ENCODE measurements at regions not wholly inside any gene's neighbourhood (a gene's known extent, or its start where the extent isn't known, plus 50 kb on each side); places are given as distances from the start of the nearest gene placed in this dataset.
"Not testable (repeated sequence)": the region's sequence is repeated elsewhere in the genome, so short reads cannot be mapped to it uniquely, and the experiment has no call there.

DNA sequence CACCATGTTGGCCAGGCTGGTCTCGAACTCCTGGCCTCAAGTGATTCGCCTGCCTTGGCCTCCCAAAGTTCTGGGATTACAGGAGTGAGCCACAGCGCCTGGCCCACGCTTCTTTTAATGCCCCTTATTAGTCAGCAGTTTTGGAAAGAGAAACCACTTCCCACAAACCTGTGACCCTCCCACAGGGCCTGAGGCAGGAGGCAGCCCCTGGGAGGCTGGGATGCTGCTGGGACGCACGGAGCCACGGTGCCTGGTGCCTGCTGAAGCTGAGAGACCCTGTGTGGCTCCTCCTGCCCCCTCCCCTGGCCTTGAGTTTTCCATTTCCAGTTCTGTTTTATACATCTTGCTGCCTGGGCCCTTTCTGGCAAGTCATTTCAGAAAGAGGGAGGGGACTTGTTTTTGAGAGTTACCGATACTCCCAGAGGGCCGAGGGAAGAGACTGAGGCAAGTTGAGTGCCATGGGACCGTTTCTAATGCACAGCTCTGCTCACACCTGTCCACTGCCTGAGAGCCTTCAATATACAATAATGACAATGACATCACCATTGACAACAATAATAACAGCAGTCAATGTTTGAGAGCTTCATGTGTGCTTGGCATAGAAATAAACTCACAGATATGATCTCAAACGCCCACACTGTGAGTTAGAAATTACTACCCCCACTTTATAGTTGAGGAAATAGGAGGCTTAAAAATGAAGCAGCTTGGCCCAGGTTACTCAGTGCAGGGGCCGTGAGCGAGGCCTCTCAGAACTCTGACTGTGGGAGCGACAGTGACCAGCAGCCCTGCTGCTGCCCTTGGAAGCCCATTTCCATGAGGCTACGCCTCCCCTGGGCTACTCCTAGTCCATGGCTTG, 78.1 kb upstream of the YWHAQ start:
- DNase-seq (ENCODE audit: low spot score): no peak

DNA sequence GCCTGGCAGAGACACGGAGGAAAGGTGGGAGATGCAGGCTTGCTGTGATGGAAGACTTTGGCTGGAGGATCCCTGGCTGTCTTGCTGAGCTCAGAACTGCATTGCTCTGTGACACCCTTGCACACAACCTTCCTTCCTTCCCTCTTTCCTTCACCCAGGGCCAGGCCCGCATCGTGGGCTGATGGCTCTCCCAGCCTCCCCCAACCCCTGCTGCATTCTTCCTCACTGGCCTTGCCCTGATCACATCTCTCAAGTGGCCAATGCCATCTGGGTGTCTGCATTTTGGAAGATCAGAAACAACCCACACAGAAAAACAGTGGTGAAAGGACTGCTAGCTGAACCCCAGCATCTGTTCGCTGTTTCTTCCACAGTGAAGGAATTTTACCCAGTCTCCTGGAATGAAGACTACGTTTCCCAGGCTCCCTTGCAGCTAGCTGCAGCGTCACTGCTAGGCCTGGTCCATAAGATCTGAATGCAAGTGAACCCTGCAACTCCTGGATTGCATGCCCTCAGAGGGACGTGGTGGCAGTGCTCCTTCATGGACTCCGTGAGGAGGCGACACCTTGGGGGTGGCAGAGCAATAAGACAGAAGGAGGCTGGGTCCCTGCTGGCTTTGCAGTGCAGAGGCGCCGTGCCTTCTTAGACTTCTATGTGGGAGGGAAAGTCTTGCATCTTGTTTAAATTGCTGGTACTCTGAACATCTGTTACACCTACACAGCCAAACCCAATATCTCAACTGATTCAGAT, 78.9 kb upstream of the YWHAQ start:
- no peak for DNase-seq (ENCODE audit: low spot score)

DNA sequence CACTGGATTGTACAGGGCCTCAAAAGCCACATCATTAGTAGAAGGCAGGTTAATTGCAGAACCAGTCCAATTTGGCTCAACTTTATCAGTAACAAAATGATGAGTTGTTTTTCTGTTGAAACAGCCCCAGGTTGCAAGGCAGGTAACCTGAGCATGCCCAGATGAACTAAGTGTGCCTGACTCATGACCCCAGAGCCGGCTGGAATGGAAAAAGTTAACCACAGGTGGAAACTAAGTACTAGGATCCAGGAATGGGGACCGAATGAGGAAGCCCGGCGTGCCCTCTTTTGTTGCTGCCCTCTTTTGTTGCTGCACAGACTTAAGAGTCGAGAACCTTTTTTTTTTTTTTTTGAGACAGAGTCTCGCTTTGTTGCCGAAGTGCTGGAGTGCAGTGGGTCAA, 79.5 kb upstream of the YWHAQ start:
- no peak for DNase-seq (ENCODE audit: low spot score)

DNA sequence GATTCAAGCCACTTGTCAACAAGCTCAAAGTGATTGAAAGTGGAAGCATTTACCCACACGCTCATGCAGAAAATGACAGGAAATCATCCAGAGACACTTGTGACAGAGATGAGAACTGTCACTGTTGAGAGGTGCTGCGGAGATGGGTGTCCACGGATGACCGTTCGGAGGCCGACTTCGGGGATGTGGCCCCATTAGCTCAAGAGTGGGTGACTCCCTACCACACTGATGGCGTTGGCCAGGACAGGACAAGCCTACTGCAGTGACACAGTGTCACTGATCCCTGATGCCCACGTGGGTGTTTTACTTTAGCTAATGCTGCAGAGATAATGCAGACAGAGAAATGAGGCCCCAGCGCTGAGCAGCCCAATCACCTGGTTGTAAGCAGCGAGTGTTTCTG, 81.5 kb upstream of the YWHAQ start:
- no peak for DNase-seq (ENCODE audit: low spot score)

DNA sequence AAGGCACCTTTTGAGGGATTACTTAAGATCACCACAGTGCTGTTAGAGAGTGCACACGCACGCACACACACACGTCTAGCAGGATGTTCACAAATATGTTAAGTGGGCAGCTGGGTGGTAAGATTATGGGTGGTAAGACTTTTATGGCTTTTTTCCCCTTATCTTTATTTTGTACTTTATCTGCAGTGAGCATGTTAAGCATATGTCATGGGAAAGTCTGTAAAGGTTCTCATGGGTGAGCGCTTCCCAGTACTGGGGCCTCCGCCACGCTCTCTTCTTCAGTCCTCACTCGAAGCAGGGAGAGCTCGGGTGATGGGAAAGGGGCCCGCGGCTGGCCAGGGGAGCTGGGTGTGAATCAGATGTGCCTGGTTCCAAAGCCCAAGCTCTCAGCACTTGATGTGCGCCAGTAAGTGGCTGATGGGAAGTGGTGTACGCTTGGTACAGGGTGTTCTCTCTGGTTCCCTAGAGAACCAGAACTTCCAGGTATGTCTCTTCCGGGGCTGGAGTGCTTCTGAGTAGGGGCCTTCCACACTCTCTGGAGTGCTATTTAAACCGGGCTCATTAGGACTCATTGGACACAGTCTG, 83.9 kb upstream of the YWHAQ start:
- DNase-seq (ENCODE audit: low spot score): no peak

DNA sequence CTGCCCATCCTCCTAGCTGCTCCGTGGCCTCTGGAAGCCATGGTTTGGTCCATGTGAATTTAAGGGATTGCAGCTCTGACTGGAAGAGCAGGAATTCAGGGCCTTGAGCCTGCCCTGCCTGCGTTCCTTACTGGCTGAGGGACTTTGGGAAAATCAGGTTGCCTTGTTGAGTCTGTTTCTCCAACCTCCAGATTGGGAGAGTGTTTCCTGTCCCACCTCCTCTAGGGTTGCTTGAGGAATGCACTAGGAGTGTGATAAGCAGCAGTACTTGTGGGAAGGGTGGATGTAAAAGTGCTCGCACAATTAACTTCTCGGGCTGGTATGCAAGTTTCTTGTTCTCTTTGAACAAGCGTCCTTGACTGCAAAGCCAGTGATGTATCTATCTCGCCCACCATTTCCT, 84.4 kb upstream of the YWHAQ start:
- no peak for DNase-seq (ENCODE audit: low spot score)

DNA sequence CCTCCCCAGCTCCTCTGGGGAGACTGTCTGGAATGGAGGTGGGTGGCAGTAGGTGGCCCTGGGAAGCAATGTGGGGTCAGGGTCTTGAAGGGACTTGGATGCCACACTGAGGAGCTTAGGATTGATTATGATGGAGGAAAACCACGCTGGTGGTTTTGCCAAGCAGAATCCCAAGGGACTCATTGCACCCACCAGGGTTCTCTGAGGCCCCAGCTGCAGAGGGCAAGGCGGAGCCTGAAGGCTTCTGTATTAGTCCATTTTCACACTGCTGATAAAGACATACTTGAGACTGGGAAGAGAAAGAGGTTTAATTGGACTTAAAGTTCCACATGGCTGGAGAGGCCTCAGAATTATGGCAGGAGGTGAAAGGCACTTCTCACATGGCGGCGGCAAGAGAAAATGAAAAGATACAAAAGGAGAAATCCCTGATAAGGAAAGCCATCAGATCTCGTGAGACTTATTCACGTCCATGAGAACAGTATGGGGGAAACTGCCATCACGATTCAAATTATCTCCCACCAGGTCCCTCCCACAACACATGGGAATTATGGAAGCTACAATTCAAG, 87.2 kb upstream of the YWHAQ start:
- no peak for DNase-seq (ENCODE audit: low spot score)

DNA sequence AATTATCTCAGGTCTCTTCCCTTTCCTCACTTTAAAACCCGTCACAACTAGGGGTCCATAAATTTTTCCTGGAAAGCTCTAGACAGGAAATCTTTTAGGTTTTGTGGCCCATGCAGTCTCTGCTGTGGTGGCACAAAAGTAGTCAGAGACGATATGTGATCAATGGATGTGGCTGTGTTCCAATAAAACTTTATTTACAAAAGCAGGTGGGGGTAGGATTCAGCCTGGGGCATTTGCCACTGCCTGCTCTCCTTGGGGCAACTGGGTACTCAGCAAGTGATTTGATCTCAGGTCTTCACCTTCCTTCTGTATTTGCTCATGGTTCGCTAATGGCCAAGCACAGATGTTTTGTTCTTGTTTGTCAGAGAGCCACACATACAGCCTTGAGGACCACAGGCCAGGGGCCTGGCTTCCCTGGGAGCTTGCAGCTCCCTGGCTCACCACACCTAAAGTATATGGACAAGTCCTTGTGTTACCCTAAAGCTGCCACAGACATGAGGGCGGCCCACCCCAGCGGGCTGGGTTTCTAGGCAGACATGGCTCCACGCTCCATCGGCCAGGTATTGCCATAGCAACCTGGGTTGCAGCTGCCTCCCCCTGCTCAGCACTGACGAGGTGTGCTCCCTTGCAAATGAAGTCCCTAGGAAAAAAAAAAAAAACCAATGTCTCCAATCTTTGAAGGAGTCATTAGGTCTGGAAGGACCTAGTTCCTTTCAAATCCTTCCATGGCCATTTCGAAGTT, 89.7 kb upstream of the YWHAQ start:
- no peak for DNase-seq (ENCODE audit: low spot score)

DNA sequence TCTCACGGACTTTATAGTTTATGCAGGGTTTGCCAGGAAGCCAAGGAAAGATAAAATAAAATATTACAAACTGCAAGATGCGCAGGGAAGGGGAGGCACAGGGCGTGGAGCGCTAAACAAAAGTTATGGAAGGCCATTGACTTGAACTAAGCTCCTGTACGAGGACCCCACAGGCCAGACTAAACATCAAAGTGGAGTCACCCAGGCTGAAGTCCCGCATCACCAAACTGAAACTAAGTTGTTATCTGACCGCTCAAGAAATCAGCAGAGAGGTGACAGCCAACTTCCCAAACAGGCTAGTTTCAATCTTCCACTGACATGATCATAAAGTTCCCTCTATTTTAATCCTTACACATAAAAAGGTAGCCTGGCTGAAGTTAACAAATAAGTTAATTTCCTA, 90.5 kb upstream of the YWHAQ start:
- no peak for DNase-seq (ENCODE audit: low spot score)

DNA sequence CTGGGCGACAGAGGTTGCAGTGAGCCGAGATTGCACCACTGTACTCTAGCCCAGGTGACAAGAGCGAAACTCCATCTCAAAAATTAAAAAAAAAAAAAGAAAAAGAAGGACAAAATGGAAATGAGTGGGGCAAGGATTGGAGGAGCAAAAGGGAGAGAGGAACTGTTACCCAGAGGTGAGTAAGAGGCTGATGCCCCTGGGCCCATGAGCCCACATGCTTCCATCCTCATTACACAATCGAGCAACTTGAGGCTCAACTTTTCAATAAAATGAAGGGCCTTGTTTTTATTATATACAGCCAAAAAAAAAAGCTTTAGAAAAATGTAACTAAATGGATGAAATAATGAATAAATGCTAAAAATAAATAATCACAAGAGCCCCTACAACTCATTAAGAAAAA, 91.7 kb upstream of the YWHAQ start:
- no peak for DNase-seq (ENCODE audit: low spot score)

DNA sequence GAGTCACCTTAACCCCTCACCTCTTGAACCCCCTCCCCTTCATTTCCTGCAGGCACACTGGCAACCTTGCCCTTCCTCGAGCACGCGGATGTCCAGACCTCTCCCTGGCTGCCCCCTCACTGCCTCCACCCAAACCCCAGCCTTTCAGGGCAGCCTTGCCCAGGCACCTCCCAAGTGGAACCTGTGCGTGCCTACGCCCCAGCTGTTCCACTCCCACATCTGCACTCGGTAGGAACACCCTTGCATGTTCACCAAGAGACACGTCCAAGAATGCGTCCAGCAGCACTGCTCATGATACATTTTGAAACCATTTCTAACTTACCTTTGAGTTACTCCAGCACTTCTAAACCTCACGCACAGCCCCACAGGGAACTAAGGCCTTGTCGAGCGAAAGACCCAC, 93.8 kb upstream of the YWHAQ start:
- no peak for DNase-seq (ENCODE audit: low spot score)

DNA sequence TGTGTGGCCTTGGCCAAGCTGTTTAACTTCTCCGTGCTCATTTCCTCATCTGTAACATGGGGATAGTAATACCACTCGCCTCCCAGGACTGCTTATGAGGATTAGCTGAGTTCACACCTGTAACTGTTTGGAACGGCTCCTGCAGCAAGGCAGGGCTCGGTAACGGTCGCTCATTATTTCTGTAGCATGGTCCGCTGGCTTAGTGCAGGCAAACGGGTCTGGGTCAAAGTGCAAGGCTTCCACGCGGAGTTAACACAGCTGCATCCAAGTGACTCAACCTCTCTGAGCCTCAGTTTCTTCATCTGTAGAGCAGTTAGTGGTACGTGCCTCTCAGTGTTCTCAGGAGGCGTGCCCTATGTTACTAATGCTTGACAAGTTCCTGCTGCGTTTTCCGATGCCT, 94.3 kb upstream of the YWHAQ start:
- DNase-seq (ENCODE audit: low spot score): no peak

DNA sequence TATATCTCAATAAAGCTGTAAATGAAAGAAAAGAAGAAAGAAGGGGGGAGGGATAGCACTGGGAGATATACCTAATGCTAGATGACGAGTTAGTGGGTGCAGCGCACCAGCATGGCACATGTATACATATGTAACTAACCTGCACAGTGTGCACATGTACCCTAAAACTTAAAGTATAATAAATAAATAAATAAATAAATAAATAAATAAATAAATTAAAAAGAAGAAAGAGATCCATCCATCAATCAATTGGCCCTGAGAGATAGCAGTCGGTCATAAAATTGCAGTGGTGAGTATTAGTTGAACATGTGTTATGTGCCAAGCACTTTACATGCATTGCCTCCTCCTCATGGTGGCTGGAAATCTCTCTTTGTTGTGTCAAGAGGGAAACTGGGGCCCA, 95.2 kb upstream of the YWHAQ start:
- DNase-seq (ENCODE audit: low spot score): not testable (repeated sequence)

DNA sequence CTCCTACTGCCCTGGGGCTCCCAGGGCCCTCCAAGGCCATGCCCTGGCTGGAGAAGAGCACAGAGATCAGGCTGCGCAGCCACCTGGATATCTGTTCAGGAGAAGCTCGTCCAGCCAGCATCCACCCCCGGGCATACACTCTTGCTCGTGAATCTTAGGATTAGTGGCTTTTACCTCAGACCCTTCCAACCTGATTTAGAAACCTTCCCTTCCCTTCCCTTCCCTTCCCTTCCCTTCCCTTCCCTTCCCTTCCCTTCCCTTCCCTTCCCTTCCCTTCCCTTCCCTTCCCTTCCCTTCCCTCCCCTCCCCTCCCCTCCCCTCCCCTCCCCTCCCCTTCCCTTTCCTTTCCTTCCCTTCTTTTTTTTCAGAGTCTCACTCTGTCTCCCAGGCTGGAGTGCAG, 99.7 kb upstream of the YWHAQ start:
- not testable (repeated sequence) for DNase-seq (ENCODE audit: low spot score)

DNA sequence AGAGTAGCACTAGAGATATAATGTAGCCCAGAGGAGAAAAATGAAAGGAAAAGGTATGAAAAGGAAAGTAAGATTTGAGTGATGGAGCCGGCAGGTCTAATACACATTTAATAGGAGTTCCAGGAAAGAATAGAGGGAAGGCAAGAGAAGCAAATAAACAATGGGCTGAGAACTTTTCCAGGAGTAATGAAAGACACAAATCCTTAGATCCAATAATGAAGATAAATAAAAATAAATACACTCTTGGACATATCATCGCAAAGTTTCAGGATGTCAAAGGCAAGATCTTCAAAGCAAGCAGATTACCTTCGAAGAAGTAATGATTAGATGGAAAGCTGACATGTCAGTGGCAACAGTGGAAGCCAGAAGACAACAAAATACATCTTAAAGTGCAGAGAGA, 102.0 kb upstream of the YWHAQ start:
- DNase-seq (ENCODE audit: low spot score): no peak

DNA sequence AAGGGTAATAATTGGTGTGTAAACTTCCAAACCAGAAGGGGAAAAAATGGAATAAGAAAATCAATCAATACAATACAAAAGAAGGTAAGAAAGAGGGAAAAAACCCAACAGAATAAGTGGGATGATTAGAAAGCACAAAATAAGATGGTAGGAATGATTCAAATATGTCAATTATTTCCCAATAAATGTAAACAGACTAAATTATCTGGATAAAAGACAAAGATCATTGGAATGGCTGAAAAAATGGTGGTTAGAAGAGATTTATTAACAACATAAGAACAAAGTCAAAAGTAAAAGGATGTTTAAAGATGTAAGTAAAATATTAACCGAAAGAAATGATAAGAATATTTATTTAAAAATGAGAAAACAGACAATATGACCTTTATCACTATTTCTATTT, 103.5 kb upstream of the YWHAQ start:
- no peak for DNase-seq (ENCODE audit: low spot score)

DNA sequence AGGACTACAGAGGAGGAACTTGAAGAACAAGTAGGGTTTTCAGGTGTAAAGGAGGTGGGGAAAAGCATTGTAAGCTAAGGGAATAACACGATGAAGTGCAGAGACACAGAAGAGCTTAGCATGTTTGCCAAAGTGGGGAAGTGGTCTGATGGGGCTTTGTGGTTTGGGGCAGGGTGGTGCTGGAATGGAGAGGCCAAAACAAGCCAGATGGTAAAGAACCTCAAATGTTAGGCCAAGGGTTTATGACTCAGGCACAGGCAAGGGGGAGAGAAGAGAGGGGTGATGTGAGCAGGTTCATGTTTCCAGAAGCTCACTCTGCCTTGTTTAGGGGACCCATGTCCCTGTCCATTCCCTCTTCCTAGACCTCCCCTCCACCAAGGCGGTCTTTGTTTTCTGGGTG, 104.5 kb upstream of the YWHAQ start:
- DNase-seq (ENCODE audit: low spot score): no peak

DNA sequence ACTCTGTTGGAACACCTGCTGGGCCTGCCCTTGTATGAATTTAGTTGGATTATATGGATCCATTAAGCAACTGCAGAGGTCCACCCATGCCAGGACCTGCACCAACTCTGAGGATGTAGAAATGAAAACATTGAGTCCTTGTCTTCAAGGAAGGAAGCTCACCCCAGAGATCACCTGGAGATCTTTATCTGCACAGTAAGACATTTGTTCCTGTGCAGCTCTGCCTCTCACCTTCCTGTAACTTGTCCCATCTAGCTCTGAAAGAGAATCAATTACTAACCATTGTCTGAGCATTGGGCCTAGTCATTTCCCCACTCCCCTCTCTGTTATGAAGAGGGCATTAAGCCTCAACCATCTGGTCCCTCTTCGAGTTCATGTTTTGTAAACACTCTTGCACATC, 105.2 kb upstream of the YWHAQ start:
- DNase-seq (ENCODE audit: low spot score): no peak

DNA sequence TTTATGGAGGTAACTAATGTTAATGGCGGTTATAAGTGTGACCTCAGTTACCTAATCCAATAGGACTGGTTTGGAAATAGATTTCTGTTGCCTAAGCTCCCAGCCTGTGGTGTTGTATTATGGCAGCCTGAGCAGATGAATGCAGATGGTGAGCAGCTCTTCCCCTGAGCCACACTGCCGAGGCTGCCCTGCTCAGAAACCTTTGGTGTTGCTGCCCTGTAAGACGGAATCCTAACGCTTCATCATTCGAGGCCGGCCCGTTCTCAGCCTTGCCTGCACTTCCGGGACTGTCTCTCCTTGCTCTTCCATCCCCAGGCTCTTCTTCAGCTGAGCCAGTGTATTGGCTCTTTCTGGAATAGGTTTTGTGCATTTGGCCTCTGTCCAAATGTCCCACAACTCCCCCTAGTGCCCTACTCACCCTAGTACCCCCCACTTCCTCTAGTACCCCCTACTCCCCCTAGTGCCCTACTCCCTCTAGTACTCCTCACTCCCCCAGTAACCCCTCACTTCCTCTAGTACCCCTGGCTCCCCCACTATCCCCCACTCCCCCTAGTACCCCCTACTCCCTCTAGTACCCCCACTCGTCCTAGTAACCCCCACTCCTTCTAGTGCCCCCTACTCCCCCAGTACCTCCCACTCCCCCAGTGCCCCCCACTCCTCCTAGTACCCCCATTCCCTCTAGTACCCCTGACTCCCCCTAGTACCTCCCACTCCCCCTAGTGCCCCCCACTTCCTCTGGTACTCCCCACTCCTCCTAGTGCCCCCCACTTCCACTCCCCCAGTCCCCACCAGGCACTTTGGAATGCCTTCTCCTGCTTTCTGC, 106.0 kb upstream of the TAF1B start:
- DNase-seq (ENCODE audit: low spot score): no peak

DNA sequence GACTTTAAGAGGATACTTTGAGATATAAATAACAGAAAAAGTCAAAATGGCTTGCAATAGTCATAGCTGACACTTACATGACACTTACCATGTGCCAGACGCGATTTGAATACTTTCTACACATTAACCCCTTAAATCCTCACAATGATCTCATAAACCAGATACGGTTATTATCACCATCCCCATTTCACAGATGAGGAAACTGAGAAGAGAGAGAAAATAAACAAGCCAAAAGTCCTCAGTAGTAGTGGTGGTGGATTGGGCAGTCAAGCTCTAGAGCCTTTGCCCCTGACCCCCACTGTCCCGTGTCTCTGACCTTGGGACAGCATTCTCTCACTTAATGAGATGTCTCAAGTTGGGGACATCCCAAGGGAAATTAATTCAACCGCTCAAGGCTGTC, 105.2 kb upstream of the TAF1B start:
- DNase-seq (ENCODE audit: low spot score): no peak

Data from globus pallidus (tissue), 1 donor.